K562 (cell line): ENCODE measurements at regions not wholly inside any gene's neighbourhood (a gene's known extent, or its start where the extent isn't known, plus 50 kb on each side); places are given as distances from the start of the nearest gene placed in this dataset.

Experiments
- CREM ChIP-seq: IDR thresholded peaks from 2 replicates; pipeline ENCODE4 v1.6.1; 2014; ENCODE audit warnings: antibody characterized with exemption, low read depth
- ETV6 ChIP-seq, 3 experiments: fragments of 150-350 bp in 1 of 3; sonication (generic) in 1 of 3; formaldehyde crosslinking in 1 of 3; IDR thresholded peaks; 2 replicates each; pipeline versions ENCODE4 v1.6.1 to v1.8.0; 2014 to 2022; ENCODE audit warnings: borderline replicate concordance in 2 of 3, low read depth in 2 of 3, antibody characterized with exemption in 1 of 3, low read length in 1 of 3, mild to moderate bottlenecking in 1 of 3, missing genetic modification reagents in 1 of 3
- HDGF ChIP-seq: fragments of 450-650 bp; IDR thresholded peaks from 2 replicates; pipeline ENCODE4 v1.6.1; 2016
- HMGXB4 ChIP-seq: sonication (generic); formaldehyde crosslinking; IDR thresholded peaks from 2 replicates; pipeline ENCODE4 v1.8.1; 2023; ENCODE audit warnings: mild to moderate bottlenecking, missing genetic modification reagents
- KLF1 ChIP-seq: fragments of 450-650 bp; IDR thresholded peaks from 2 replicates; pipeline ENCODE4 v1.6.1; 2016; ENCODE audit warnings: missing genetic modification characterization, missing compliant biosample characterization
- LCOR ChIP-seq: sonication (generic); formaldehyde crosslinking; IDR thresholded peaks from 2 replicates; pipeline ENCODE4 v1.8.0; 2022; ENCODE audit warnings: mild to moderate bottlenecking, missing genetic modification reagents
- MTF1 ChIP-seq: fragments of 250-450 bp; sonication (Bioruptor Pico); IDR thresholded peaks from 2 replicates; pipeline ENCODE4 v1.9.0; 2021; ENCODE audit warnings: moderate library complexity, mild to moderate bottlenecking, inconsistent platforms, borderline replicate concordance
- POLR2B ChIP-seq: fragments of 450-650 bp; IDR thresholded peaks from 2 replicates; pipeline ENCODE4 v1.6.1; 2018; ENCODE audit warnings: low read depth; ENCODE audit not compliant: partially characterized antibody
- PURB ChIP-seq: sonication (generic); formaldehyde crosslinking; IDR thresholded peaks from 2 replicates; pipeline ENCODE4 v1.9.0; 2021; ENCODE audit warnings: low read depth, mild to moderate bottlenecking, missing genetic modification reagents
- RBM15 ChIP-seq: fragments of 200-400 bp; formaldehyde crosslinking; IDR thresholded peaks from 2 replicates; pipeline ENCODE4 v1.6.1; 2018; ENCODE audit warnings: mild to moderate bottlenecking, low read length, moderate library complexity; ENCODE audit not compliant: insufficient read depth
- RBM25 ChIP-seq: fragments of 200-400 bp; formaldehyde crosslinking; IDR thresholded peaks from 2 replicates; pipeline ENCODE4 v1.6.1; 2018; ENCODE audit warnings: low read length, low read depth, moderate library complexity; ENCODE audit not compliant: severe bottlenecking
- SFPQ ChIP-seq: fragments of 200-400 bp; formaldehyde crosslinking; IDR thresholded peaks from 2 replicates; pipeline ENCODE4 v1.6.1; 2017; ENCODE audit warnings: mild to moderate bottlenecking, low read depth, low read length, moderate library complexity
- SRSF7 ChIP-seq: fragments of 200-400 bp; formaldehyde crosslinking; optimal IDR thresholded peaks from 2 replicates; pipeline ENCODE3; 2017; ENCODE audit warnings: mild to moderate bottlenecking, low read depth, low read length
- THAP7 ChIP-seq: fragments of 250-450 bp; sonication (Bioruptor Pico); IDR thresholded peaks from 2 replicates; pipeline ENCODE4 v1.5.0; 2021
- ZNF140 ChIP-seq: fragments of 250-450 bp; sonication (Bioruptor Pico); IDR thresholded peaks from 2 replicates; pipeline ENCODE4 v1.8.0; 2021; ENCODE audit warnings: moderate library complexity, mild to moderate bottlenecking, inconsistent platforms
- ZNF398 ChIP-seq: fragments of 250-450 bp; sonication (Bioruptor Pico); IDR thresholded peaks from 2 replicates; pipeline ENCODE4 v1.8.0; 2021; ENCODE audit warnings: moderate library complexity, mild to moderate bottlenecking, inconsistent platforms
- ZNF512 ChIP-seq: IDR thresholded peaks from 2 replicates; pipeline ENCODE4 v1.6.1; 2016; ENCODE audit warnings: missing genetic modification characterization, missing compliant biosample characterization
- ZNF57 ChIP-seq: fragments of 450-650 bp; formaldehyde crosslinking; IDR thresholded peaks from 2 replicates; pipeline ENCODE4 v1.4.0; 2020; ENCODE audit warnings: mild to moderate bottlenecking, moderate library complexity
- ZNF644 ChIP-seq: fragments of 200-800 bp; sonication (Bioruptor generic); IDR thresholded peaks from 2 replicates; pipeline ENCODE4 v1.6.1; 2016; ENCODE audit warnings: low read depth, missing genetic modification characterization, missing compliant biosample characterization
- ZNF717 ChIP-seq: fragments of 250-450 bp; sonication (Bioruptor Pico); IDR thresholded peaks from 2 replicates; pipeline ENCODE4 v1.5.0; 2021
- ZNF785 ChIP-seq: fragments of 250-450 bp; sonication (Bioruptor Pico); IDR thresholded peaks from 2 replicates; pipeline ENCODE4 v1.4.0; 2020; ENCODE audit warnings: mild to moderate bottlenecking

- TF ChIP-seq SFPQ = no peak
- no peak for TF ChIP-seq RBM15
- no peak for TF ChIP-seq KLF1 (tag)
- TF ChIP-seq ZNF57 (CRISPR knock-in tag) = no peak
- no peak for TF ChIP-seq RBM25
- TF ChIP-seq CREM = peak; percentile 32; the same call in 1 of the 2 replicates
- TF ChIP-seq LCOR = no peak
- no peak for TF ChIP-seq ZNF717
- TF ChIP-seq MTF1 (CRISPR knock-in tag) = no peak
- no peak for TF ChIP-seq ETV6 (IDR thresholded peaks at IDR 0.05; ENCODE audit: borderline replicate concordance in 1 of 2, low read depth in 2 of 2, low read length in 1 of 2)
- TF ChIP-seq ETV6 (CRISPR knock-in tag; IDR thresholded peaks at IDR 0.05; ENCODE audit: borderline replicate concordance) = no peak
- TF ChIP-seq ZNF644 (tag) = no peak
- TF ChIP-seq SRSF7 = no peak
- TF ChIP-seq HMGXB4 = no peak
- no peak for TF ChIP-seq POLR2B
- no peak for TF ChIP-seq PURB (CRISPR knock-in tag)
- no peak for TF ChIP-seq ZNF512 (tag)
- TF ChIP-seq ZNF785 (CRISPR knock-in tag) = no peak
- TF ChIP-seq ZNF140 (CRISPR knock-in tag) = no peak
- TF ChIP-seq THAP7 (CRISPR knock-in tag) = no peak
- TF ChIP-seq HDGF = no peak
- no peak for TF ChIP-seq ZNF398 (CRISPR knock-in tag)
Observed at GRCh38 chr4:99723612-99724011, 66.0 kb upstream of the C4orf54 start (continued).
